Neural progenitor cell (in vitro differentiated cells): ENCODE measurements at regions not wholly inside any gene's neighbourhood (a gene's known extent, or its start where the extent isn't known, plus 50 kb on each side); places are given as distances from the start of the nearest gene placed in this dataset.

Experiments used
- DNase-seq: peaks from one replicate; pipeline ENCODE4 v3.0.0-alpha.2; 2016; ENCODE audit warnings: low spot score
- H2AFZ ChIP-seq: fragments of 200-600 bp; sonication (generic); replicated peaks from 2 replicates; pipeline ENCODE4 v1.6.1; 2016; ENCODE audit warnings: antibody characterized with exemption
- H3F3A ChIP-seq: fragments of 200-600 bp; sonication (generic); 2 replicates; pipeline ENCODE4 v1.6.1; 2016; ENCODE audit warnings: antibody characterized with exemption, low read depth
- H3K27ac ChIP-seq: fragments of 200-600 bp; sonication (generic); 2 replicates; pipeline ENCODE4 v1.5.1; 2016; ENCODE audit warnings: mild to moderate bottlenecking
- H3K27me3 ChIP-seq: fragments of 200-600 bp; sonication (generic); 2 replicates; pipeline ENCODE4 v1.6.1; 2016; ENCODE audit warnings: mild to moderate bottlenecking, moderate library complexity
- H3K36me3 ChIP-seq: fragments of 200-600 bp; sonication (generic); 2 replicates; pipeline ENCODE4 v1.5.1; 2016
- H3K4me1 ChIP-seq: fragments of 200-600 bp; sonication (generic); 2 replicates; pipeline ENCODE4 v1.6.1; 2016; ENCODE audit warnings: mixed run types
- H3K4me2 ChIP-seq: fragments of 200-600 bp; sonication (generic); 2 replicates; pipeline ENCODE4 v1.6.1; 2016
- H3K4me3 ChIP-seq: fragments of 200-600 bp; sonication (generic); 2 replicates; pipeline ENCODE4 v1.5.1; 2016
- H3K79me2 ChIP-seq: fragments of 200-600 bp; sonication (generic); 2 replicates; pipeline ENCODE4 v1.6.1; 2016; ENCODE audit warnings: low read depth
- H3K9ac ChIP-seq: fragments of 200-600 bp; sonication (generic); 2 replicates; pipeline ENCODE4 v1.6.1; 2016
- H3K9me3 ChIP-seq: fragments of 200-600 bp; sonication (generic); 2 replicates; pipeline ENCODE4 v1.5.1; 2016; ENCODE audit warnings: low read depth
- H4K20me1 ChIP-seq: fragments of 200-600 bp; sonication (generic); 2 replicates; pipeline ENCODE4 v1.6.1; 2016; ENCODE audit warnings: low read depth
- H3K27ac Mint-ChIP-seq: 3 replicates; pipeline ENCODE4 v1.8.0; 2021; ENCODE audit warnings: mixed read lengths
- H3K27me3 Mint-ChIP-seq: 2 replicates; pipeline ENCODE4 v1.8.0; 2022; ENCODE audit warnings: low read depth, mild to moderate bottlenecking, inconsistent platforms, moderate library complexity, mixed read lengths; ENCODE audit not compliant: insufficient read depth
- H3K36me3 Mint-ChIP-seq: 3 replicates; pipeline ENCODE4 v1.8.0; 2021; ENCODE audit warnings: mixed read lengths
- H3K4me1 Mint-ChIP-seq: 3 replicates; pipeline ENCODE4 v1.8.0; 2021; ENCODE audit warnings: mixed read lengths
- H3K4me3 Mint-ChIP-seq: 3 replicates; pipeline ENCODE4 v1.8.0; 2021; ENCODE audit warnings: mild to moderate bottlenecking, moderate library complexity, mixed read lengths
- H3K9me3 Mint-ChIP-seq: 3 replicates; pipeline ENCODE4 v1.8.0; 2020; ENCODE audit warnings: mixed read lengths
- CTCF ChIP-seq: fragments of 200-600 bp; sonication (generic); IDR thresholded peaks from 2 replicates; pipeline ENCODE4 v1.5.1; 2017; ENCODE audit warnings: antibody characterized with exemption, mild to moderate bottlenecking
- EZH2 ChIP-seq: fragments of 200-600 bp; sonication (generic); IDR thresholded peaks from 2 replicates; pipeline ENCODE4 v1.6.1; 2017; ENCODE audit warnings: antibody characterized with exemption, mild to moderate bottlenecking, moderate library complexity
- EZH2phosphoT487 ChIP-seq: fragments of 200-600 bp; sonication (generic); IDR thresholded peaks from 2 replicates; pipeline ENCODE4 v1.6.1; 2017; ENCODE audit warnings: antibody characterized with exemption

GRCh38 chr3:16085884-16086608, 88.4 kb upstream of the GALNT15 start:
- Mint-ChIP-seq H3K27ac (no peak overlapping the region), H3K27me3 (peaks cover 4% of the 10 kb centered on the region), H3K4me1 (no peaks in the 10 kb centered on the region), H3K4me3 (no peak overlapping the region), H3K9me3 (peaks cover 14% of the 10 kb centered on the region), H3K36me3 (no peaks in the 10 kb centered on the region)
- Histone ChIP-seq H3K27ac (no peak overlapping the region), H3K9ac (no peak overlapping the region), H3K4me3 (no peak overlapping the region), H4K20me1 (no peaks in the 10 kb centered on the region), H3K9me3 (no peaks in the 10 kb centered on the region), H3K36me3 (no peaks in the 10 kb centered on the region), H3K4me2 (no peak overlapping the region), H2AFZ (peak overlapping the region; percentile 65), H3K79me2 (no peaks in the 10 kb centered on the region), H3K27me3 (no peaks in the 10 kb centered on the region), H3F3A (no peaks in the 10 kb centered on the region), H3K4me1 (no peaks in the 10 kb centered on the region)
- TF ChIP-seq EZH2, result no peak
- no peak for TF ChIP-seq CTCF
- TF ChIP-seq EZH2phosphoT487, result no peak
- no peak for DNase-seq

- H3F3A ChIP-seq, result no peaks in the 10 kb centered on the region
- no peaks in the 10 kb centered on the region for H3K36me3 Mint-ChIP-seq
- no peaks in the 10 kb centered on the region for H3K9me3 ChIP-seq
- H3K36me3 ChIP-seq, result no peaks in the 10 kb centered on the region
- no peak overlapping the region for H3K4me3 Mint-ChIP-seq
- H3K27ac ChIP-seq, result no peak overlapping the region
- no peaks in the 10 kb centered on the region for H3K4me1 Mint-ChIP-seq
- no peak for TF ChIP-seq EZH2
- no peaks in the 10 kb centered on the region for H3K79me2 ChIP-seq
- peak overlapping the region; percentile 65 for H2AFZ ChIP-seq
- no peak overlapping the region for H3K4me3 ChIP-seq
- peaks cover 4% of the 10 kb centered on the region for H3K27me3 Mint-ChIP-seq
- no peaks in the 10 kb centered on the region for H3K27me3 ChIP-seq
- DNase-seq, result peak; percentile 5
- no peak overlapping the region for H3K9ac ChIP-seq
- peaks cover 11% of the 10 kb centered on the region for H3K9me3 Mint-ChIP-seq
- no peak overlapping the region for H3K4me2 ChIP-seq
- H4K20me1 ChIP-seq, result no peaks in the 10 kb centered on the region
- H3K27ac Mint-ChIP-seq, result no peak overlapping the region
- H3K4me1 ChIP-seq, result no peaks in the 10 kb centered on the region
These were observed 87.8 kb upstream of the GALNT15 start for GRCh38 chr3:16086690-16087089.

- Histone ChIP-seq H3K4me1 (no peaks in the 10 kb centered on the region), H3K27ac (no peak overlapping the region), H2AFZ (no peak overlapping the region), H3F3A (no peaks in the 10 kb centered on the region), H3K79me2 (no peaks in the 10 kb centered on the region), H3K9ac (no peak overlapping the region), H3K36me3 (no peaks in the 10 kb centered on the region), H4K20me1 (no peaks in the 10 kb centered on the region), H3K4me3 (no peak overlapping the region), H3K4me2 (no peak overlapping the region), H3K27me3 (no peaks in the 10 kb centered on the region), H3K9me3 (no peaks in the 10 kb centered on the region)
- Mint-ChIP-seq H3K4me1 (no peaks in the 10 kb centered on the region), H3K36me3 (no peaks in the 10 kb centered on the region), H3K9me3 (peaks cover 3% of the 10 kb centered on the region), H3K4me3 (no peak overlapping the region), H3K27ac (no peak overlapping the region), H3K27me3 (peaks cover 4% of the 10 kb centered on the region)
- no peak for DNase-seq
- no peak for TF ChIP-seq CTCF
- TF ChIP-seq EZH2, result no peak
- no peak for TF ChIP-seq EZH2phosphoT487
These were observed 86.0 kb upstream of the GALNT15 start for GRCh38 chr3:16088496-16088895.

- Histone ChIP-seq H3K9ac (no peak overlapping the region), H3K4me2 (no peak overlapping the region)
- H3K27ac Mint-ChIP-seq, result no peak overlapping the region
These were observed 85.0 kb upstream of the GALNT15 start for GRCh38 chr3:16089521-16089920.

More at GRCh38 chr3:16089521-16089920, 85.0 kb upstream of the GALNT15 start:
- Mint-ChIP-seq H3K27me3 (peaks cover 4% of the 10 kb centered on the region), H3K4me3 (no peak overlapping the region), H3K9me3 (peaks cover 2% of the 10 kb centered on the region), H3K4me1 (no peaks in the 10 kb centered on the region), H3K36me3 (no peaks in the 10 kb centered on the region)
- Histone ChIP-seq H3K79me2 (no peaks in the 10 kb centered on the region), H3K27me3 (no peaks in the 10 kb centered on the region), H3K27ac (no peak overlapping the region), H3K36me3 (no peaks in the 10 kb centered on the region), H4K20me1 (no peaks in the 10 kb centered on the region), H3K4me1 (no peaks in the 10 kb centered on the region), H3K9me3 (no peaks in the 10 kb centered on the region), H3F3A (no peaks in the 10 kb centered on the region), H2AFZ (no peak overlapping the region), H3K4me3 (no peak overlapping the region)
- TF ChIP-seq EZH2 (no peak), CTCF (no peak), EZH2phosphoT487 (no peak)
- DNase-seq, result no peak
